ENCODE measurements at regions not wholly inside any gene's neighbourhood (a gene's known extent, or its start where the extent isn't known, plus 50 kb on each side); places are given as distances from the start of the nearest gene placed in this dataset.

DNA sequence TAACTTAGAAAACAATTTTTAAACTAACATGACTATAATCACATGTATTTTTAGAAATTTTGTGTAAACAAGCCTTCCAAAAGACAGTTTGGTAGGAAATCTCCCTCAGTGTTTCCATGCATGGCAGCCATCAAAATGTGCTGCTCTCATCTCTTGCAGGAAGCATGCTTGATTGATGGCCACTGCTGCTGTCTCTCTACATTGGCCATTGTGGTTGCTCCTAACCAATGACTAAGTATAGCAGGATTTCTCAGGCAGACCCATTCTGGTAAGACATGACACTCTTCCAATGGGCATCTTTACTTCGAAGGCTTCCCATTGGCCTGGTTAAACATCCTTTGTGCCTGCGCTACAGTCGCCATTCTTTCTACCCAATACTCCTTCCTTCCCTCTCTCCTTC lies 78.9 kb upstream of the GUCY1A1 start:
- no peak for TF ChIP-seq EZH2 (IDR thresholded peaks at IDR 0.05; ENCODE audit: borderline replicate concordance, low read length)
- TF ChIP-seq, protein P1, sequence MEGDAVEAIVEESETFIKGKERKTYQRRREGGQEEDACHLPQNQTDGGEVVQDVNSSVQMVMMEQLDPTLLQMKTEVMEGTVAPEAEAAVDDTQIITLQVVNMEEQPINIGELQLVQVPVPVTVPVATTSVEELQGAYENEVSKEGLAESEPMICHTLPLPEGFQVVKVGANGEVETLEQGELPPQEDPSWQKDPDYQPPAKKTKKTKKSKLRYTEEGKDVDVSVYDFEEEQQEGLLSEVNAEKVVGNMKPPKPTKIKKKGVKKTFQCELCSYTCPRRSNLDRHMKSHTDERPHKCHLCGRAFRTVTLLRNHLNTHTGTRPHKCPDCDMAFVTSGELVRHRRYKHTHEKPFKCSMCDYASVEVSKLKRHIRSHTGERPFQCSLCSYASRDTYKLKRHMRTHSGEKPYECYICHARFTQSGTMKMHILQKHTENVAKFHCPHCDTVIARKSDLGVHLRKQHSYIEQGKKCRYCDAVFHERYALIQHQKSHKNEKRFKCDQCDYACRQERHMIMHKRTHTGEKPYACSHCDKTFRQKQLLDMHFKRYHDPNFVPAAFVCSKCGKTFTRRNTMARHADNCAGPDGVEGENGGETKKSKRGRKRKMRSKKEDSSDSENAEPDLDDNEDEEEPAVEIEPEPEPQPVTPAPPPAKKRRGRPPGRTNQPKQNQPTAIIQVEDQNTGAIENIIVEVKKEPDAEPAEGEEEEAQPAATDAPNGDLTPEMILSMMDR (IDR thresholded peaks at IDR 0.05; ENCODE audit: low read length) = no peak
- Histone ChIP-seq H4K20me1 (ENCODE audit: insufficient read depth, low read length) (no peaks in the 10 kb centered on the region), H3K4me3 (ENCODE audit: low read depth, low read length, poor library complexity, severe bottlenecking) (no peak overlapping the region), H3K4me1 (ENCODE audit: insufficient read depth, low read length, severe bottlenecking) (no peaks in the 10 kb centered on the region), H3K27me3 (ENCODE audit: insufficient read depth, low read length) (no peaks in the 10 kb centered on the region), H3K4me2 (ENCODE audit: low read length) (no peak overlapping the region), H3F3A (ENCODE audit: insufficient read depth, low read length) (no peaks in the 10 kb centered on the region), H3K9me2 (ENCODE audit: low read depth, low read length) (no peaks in the 10 kb centered on the region), H3K9ac (ENCODE audit: low read length) (no peak overlapping the region), H3K36me3 (ENCODE audit: insufficient read depth, low read length) (no peaks in the 10 kb centered on the region), H2AFZ (ENCODE audit: low read length) (no peak overlapping the region), H3K27ac (ENCODE audit: low read depth, low read length, poor library complexity, severe bottlenecking) (no peak overlapping the region), H3K9me3 (ENCODE audit: low read length) (no peaks in the 10 kb centered on the region), H3K79me2 (ENCODE audit: insufficient read depth, low read length) (no peaks in the 10 kb centered on the region)

DNA sequence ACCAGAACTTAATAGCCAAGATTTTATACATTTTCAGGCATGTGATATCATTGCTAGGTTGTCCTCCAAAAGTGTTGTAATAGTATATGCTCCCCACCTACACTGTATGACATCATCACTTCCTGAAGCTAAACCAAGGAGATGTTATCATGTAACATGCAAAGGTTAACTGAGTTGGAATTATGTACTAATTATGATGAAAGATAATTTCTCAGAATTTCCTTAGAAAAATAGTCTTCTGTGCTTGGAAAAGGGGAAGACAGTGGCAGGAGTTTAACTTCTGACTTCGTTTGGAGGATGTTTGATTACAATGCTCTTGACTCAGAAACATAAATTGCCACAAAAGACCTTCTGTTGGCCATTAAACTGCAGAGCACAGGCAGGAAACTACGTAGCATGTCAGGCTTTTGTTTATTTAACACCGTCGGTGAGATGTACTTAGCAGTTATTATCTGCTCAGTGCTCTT lies 83.6 kb upstream of the GUCY1A1 start:
- Histone ChIP-seq H3K36me3 (ENCODE audit: insufficient read depth, low read length) (no peaks in the 10 kb centered on the region), H3K9ac (ENCODE audit: low read length) (no peak overlapping the region), H3K27ac (ENCODE audit: low read depth, low read length, poor library complexity, severe bottlenecking) (no peak overlapping the region), H3K27me3 (ENCODE audit: insufficient read depth, low read length) (no peaks in the 10 kb centered on the region), H4K20me1 (ENCODE audit: insufficient read depth, low read length) (no peaks in the 10 kb centered on the region), H2AFZ (ENCODE audit: low read length) (no peak overlapping the region), H3K4me1 (ENCODE audit: insufficient read depth, low read length, severe bottlenecking) (no peaks in the 10 kb centered on the region), H3K4me3 (ENCODE audit: low read depth, low read length, poor library complexity, severe bottlenecking) (no peak overlapping the region), H3K79me2 (ENCODE audit: insufficient read depth, low read length) (no peaks in the 10 kb centered on the region), H3K4me2 (ENCODE audit: low read length) (no peak overlapping the region), H3F3A (ENCODE audit: insufficient read depth, low read length) (no peaks in the 10 kb centered on the region), H3K9me2 (ENCODE audit: low read depth, low read length) (no peaks in the 10 kb centered on the region), H3K9me3 (ENCODE audit: low read length) (no peaks in the 10 kb centered on the region)
- TF ChIP-seq, protein P1 (IDR thresholded peaks at IDR 0.05; ENCODE audit: low read length) = no peak
- no peak for TF ChIP-seq EZH2 (IDR thresholded peaks at IDR 0.05; ENCODE audit: borderline replicate concordance, low read length)

DNA sequence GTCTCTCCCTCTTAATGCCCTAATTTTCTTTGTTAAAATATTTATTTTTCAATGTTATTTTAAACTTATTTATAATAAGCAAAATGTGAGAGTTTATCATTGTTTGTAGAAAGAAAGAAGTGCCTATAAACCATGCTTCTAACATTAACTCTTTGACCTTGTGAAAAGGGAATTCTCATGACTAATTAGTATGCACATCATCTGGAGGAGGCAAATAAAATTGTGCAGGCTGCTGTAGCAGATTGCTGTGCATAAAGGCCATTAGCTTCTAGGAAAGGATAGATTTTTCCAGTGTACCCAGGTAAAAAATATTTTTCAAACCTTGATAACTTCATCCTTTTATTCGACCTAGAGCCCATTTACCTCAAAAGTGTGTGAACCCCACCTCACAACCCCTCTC lies 84.6 kb upstream of the GUCY1A1 start:
- no peaks in the 10 kb centered on the region for H3F3A ChIP-seq (ENCODE audit: insufficient read depth, low read length)

More for the DNA sequence above, 84.6 kb upstream of the GUCY1A1 start:
- no peak overlapping the region for H3K27ac ChIP-seq (ENCODE audit: low read depth, low read length, poor library complexity, severe bottlenecking)
- H3K4me1 ChIP-seq (ENCODE audit: insufficient read depth, low read length, severe bottlenecking) = no peaks in the 10 kb centered on the region
- no peaks in the 10 kb centered on the region for H3K9me2 ChIP-seq (ENCODE audit: low read depth, low read length)
- H4K20me1 ChIP-seq (ENCODE audit: insufficient read depth, low read length) = no peaks in the 10 kb centered on the region
- no peak overlapping the region for H3K9ac ChIP-seq (ENCODE audit: low read length)
- no peak overlapping the region for H3K4me3 ChIP-seq (ENCODE audit: low read depth, low read length, poor library complexity, severe bottlenecking)
- no peaks in the 10 kb centered on the region for H3K27me3 ChIP-seq (ENCODE audit: insufficient read depth, low read length)
- no peak overlapping the region for H2AFZ ChIP-seq (ENCODE audit: low read length)
- no peaks in the 10 kb centered on the region for H3K36me3 ChIP-seq (ENCODE audit: insufficient read depth, low read length)
- TF ChIP-seq EZH2 (IDR thresholded peaks at IDR 0.05; ENCODE audit: borderline replicate concordance, low read length) = no peak
- TF ChIP-seq, protein P1 (IDR thresholded peaks at IDR 0.05; ENCODE audit: low read length) = no peak
- no peak overlapping the region for H3K4me2 ChIP-seq (ENCODE audit: low read length)
- no peaks in the 10 kb centered on the region for H3K79me2 ChIP-seq (ENCODE audit: insufficient read depth, low read length)
- H3K9me3 ChIP-seq (ENCODE audit: low read length) = no peaks in the 10 kb centered on the region

Measured in OCI-LY1 (cell line).